NCI-H345 treated with DMSO at 0.1 percent for 48 hours (cell line): ENCODE measurements at regions not wholly inside any gene's neighbourhood (a gene's known extent, or its start where the extent isn't known, plus 50 kb on each side); places are given as distances from the start of the nearest gene placed in this dataset.

ENCODE experiments used
- DNase-seq: peaks from one replicate; lab custom pipeline; 2025; ENCODE audit not compliant: unreplicated experiment; lab: John Stamatoyannopoulos, UW

DNA sequence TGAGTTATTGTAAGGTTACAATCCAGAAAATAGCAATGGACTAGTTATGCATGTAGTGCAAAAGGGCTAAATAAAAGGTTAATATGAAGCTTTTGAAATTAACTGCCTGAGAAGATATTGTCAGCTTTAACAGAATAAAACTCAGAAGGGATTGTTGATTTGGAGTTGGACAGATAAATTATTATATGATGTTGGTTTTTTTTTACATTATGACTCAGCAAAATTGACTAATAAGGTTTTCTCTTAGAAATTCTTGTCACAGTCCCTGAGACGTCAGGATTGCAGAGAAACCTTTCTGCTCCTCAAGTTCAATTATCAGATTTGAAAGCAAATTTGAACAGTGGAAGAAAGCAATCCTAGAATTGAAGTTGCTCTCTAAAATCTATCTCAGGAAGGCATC is 946.9 kb downstream of the CBLN2 start:
- DNase-seq: no peak

DNA sequence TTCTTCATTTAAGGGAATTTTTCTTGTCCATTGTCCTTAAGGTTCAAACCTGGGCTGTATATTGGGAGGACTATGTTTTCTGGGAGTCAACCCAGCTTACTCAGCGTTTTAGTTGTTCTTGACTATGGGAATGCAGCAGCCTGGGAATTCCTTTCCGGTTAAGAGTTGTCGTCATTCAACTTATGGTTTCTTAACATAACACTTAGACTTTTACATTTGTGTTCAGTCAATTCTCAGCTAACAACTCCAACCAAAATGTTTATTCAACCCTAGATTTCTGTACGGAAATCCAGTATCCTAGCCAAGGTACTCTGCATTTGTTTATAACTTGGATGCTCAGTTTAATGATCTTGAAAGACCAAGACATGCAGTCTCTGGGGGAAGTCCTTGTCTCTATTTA is 960.9 kb downstream of the CBLN2 start:
- DNase-seq: no peak

DNA sequence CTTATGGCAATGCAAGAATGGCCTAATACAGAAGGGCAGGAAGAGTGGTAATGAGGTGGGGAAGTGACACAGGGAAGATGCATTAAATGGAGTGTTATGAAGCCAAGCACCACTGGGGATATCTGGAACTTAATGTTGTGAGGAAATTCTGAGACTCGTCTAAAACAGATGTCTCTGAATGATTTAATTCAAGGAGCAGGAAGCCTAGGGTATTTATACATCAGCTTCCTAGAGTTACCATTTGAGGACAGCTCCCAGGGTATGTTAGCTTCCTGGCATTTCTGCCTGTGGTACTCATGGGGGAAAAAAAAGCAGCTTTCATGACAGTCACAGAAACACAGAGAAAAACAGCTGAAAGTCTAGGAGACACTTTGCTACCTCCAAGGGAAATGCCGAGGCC is 989.5 kb downstream of the CBLN2 start:
- no peak for DNase-seq

DNA sequence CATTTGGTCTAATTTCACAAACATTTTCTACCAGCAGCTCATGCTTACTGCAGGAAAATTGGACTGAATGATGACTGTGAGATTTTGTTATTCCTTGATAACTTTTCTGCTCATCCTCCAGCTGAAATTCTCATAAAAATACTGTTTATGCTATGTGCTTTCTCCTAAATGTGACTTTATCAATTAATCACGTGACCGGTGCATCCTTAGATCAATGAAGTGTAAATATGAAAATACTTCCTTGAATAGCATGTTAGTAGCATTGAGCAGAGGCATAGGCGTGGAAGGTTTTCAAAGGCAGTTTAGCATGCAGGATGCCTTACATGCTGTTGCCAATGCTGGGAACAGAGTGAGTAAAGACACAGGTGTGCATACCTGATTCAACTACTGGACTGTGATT is 1002.5 kb downstream of the CBLN2 start:
- DNase-seq: no peak

DNA sequence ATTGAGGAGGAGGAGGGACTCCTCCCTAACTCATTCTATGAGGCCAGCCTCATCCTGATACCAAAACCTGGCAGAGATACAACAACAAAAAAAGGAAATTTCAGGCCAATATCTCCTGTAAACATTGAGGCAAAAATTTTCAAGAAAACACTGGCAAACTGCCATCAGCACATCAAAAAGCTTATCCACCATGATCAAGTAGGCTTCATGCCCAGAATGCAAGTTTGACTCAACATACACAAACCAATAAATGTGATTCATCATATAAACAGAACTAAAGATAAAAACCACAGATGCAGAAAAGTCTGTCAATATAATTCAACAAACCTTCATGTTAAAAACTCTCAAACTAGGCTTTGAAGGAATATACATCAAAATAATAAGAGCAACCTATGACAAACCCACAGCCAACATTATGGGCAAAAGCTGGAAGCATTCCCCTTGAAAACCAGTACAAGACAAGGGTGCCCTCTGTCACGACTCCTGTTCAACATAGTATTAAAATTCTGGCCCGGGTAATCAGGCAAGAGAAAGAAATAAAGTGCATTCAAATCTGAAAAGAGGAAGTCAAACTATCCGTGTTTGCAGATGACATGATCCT is 1014.3 kb downstream of the CBLN2 start:
- DNase-seq: no peak

DNA sequence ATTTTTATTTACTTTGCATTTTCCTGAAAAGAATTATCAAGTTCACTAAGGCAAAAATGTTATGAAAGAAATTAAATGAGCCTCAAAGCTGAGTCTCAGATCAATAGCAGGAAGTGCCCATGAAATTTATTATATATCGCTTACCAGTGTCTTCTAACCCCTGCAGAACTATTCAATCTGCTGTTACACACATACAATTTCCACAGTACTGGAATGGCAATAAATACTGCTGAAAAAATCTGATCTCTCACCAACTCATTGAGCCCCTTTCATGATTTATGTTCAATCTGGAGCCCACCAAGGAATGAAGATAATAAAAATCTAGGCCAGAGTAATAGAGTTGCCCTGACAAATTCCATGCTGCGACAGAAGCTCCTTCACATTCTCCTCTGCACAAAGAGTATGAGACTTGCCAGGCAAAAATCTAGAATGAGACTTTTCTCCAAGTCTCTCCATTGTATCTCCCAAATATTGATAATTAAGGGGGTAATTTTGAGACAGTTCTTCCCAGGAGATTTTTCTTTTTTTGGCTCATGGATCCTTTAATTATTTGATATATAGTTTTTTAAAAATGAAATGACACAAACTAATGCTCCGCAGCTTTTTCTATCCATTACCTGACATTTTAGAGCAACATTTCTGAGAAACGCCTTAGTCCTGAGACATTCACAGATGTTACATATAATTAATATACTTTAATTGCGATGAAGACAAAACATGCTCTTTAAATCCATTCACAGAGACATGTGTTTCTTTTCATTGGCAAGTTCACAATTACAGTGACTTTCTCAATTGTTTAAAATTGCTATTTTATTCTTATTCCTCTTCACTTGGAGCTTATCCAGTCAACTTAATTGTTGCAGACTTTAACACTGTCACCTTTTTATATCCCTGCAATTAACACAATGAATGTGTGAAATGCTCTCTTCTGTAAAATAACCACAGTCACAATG is 1020.4 kb downstream of the CBLN2 start:
- no peak for DNase-seq

DNA sequence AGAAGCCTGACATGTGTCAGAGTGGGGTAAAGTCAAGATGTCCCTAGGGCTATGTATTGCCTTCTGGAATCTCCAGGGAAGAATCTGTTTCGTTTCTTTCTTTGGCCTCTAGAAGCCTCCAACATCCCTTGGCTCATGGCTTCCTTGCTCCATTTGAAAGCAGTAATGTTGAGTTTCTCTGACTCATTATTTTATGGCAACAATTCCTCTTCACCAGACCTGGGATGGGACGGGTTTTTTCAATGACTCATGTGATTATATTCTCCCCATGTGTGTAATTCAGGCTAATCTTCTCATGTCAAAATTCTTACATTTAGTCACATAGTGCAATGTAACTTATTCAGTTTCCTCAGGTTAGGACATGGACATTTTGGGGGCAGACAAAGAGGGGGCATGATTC is 1038.6 kb downstream of the CBLN2 start:
- no peak for DNase-seq

DNA sequence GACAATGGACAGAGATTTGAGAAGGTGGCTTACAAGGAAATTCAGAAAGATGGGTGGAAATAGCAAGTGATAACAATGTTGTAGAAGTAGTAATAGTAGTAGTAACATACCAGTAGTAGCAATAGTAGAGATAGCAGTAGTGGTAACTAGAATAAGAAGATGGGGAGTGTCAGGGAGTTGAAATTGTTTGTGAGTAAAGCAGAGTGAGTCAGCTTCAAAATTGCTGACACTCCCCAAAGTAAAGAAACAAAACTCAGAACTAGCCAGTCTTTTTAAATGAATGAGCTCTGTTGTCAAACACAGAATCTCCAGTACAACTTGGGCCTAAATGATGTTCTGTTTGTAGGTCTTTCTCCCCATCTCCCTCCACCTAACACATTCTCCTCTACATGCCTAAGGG is 1040.9 kb downstream of the CBLN2 start:
- DNase-seq: no peak

DNA sequence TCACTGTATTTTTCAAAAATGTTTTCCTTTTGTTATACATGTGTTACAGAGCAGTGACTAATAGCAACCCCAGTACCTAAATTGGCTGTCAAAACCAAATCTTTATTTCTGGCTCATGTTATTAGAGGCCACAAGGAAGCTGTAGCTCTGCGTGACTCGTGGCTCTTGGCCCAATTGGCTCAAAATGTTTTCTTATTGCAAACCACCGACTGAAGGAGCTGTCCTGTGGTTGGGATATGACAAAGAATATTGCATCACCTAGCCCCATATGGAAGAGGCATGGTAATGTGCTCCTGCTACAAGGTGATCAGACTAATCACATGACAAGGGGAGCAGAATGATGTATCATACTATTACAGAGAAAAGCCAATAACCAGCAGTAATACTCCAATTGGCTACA is 1058.5 kb downstream of the CBLN2 start:
- DNase-seq: no peak

DNA sequence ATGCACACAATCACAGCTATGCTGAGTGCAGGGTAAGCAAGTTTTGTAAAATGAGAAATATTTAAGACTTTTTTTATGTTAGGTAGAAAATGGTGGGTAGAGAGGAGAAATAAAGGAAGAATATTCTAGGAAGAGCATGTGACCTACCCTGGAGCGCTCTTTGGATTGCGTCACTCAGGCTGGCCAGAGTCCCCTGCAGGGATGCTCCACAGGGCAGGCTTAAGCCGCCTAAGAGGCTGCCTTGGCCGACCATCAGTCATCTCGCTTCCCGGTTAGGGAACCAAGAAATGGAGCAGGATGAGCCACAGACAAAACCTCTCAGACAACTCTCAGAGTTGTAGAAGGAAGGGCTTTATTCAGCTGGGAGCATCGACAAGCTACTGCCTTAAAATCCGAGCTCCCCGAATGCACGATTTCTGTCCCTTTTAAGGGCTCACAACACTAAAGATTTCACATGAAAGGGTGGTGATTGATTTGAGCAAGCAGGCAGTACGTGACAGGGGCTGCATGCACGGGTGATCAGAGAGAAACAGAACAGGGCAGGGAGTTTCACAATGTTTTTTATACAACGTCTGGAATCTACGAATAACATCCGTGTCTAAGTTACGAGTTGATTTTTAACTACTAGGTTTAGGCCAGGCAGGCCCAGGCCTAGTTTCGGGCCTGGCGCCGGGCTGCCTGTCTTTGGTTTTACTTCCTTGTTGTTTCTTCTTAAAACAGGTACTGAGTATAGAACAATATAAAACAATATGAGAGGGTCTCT is 1072.0 kb downstream of the CBLN2 start:
- no peak for DNase-seq

DNA sequence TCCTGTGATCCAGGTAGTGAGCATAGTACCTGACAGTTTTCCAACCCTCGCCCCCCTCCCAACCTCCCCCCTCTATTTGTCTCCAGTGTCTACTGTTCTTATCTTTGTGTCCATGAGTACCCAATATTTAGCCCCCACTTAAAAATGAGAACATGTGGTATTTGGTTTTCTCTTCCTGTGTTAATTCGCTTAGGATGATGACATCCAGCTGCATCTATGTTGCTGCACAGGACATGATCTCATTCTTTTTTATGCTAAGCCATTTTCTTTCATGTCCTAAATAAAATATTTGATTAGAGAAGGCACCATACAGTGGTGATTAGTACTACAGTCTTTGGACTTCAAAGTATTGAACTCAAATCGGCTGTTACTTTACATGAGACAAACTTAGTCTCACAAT is 1087.9 kb downstream of the CBLN2 start:
- DNase-seq: no peak

DNA sequence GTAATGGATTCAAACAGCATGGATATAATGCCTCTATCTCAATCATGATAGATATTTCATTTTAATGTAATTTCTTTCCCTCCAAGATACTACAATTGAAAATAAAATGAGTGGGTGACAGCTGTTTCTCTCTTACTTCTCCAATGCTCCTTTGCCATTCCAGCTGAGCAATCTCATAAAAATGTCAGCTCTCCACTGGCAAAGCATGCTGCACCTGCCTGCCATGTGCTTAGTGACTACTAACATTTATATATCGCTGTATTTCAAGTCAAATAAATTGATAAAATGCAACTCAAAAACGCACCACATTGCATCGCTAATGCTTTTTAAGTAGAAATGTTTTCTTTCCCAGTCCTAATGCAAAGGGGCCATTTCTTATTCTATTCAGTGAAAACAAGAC is 1093.9 kb downstream of the CBLN2 start:
- DNase-seq: no peak

DNA sequence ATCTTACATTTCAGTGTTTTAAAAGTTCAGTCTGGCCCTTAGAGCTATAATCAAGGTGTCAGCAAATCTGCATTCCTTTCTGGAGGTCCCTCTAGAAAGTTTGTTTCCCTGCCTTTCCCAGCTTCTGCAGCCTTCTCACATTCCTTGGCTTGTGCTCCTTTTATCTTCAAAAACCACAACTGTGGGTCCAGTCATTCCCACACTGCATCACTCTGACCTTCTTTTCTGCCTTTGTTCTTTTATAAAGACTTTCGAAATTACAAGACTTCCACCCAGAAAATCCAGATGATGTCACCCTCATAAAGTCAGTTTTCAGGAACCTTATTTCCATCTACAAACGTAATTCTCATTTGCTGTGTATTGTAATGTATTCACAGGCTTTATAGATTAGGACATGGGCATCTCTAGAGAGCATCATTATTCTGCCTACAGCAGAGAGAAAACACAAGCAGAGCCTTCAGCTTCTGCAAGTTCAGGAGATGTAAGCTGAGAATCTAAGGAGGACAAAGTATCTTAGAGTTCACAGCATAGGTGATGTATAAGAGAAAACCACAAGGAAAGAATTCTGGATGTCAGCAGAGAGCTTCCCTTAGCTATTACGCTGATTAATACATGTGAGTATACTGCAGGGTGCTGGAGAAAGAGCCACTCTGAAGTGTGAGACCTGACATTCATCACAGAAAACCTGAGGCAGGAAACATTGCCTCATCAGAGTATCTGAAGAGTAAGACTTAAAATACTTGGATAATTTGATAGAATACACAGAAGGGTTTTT is 1100.2 kb downstream of the CBLN2 start:
- DNase-seq: no peak

DNA sequence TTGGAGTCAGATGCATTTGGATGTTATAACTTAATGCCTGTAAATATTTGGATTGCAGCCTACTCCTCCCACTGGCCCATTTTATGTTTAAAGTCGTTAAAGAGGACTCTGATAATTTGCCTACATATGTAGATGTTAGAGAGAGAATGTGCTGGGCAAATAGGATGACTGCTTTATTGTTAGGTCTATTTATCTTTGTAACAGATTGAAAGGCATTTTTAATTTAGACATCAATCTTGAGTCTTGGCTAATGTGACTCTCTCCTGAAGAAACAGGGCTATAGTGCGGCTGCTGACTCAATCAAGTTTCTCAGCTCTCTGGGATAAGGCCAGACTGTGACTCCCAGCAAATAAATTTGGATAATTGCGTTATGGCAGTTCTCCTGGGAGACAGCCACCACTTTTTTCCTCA is 1101.4 kb downstream of the CBLN2 start:
- no peak for DNase-seq

DNA sequence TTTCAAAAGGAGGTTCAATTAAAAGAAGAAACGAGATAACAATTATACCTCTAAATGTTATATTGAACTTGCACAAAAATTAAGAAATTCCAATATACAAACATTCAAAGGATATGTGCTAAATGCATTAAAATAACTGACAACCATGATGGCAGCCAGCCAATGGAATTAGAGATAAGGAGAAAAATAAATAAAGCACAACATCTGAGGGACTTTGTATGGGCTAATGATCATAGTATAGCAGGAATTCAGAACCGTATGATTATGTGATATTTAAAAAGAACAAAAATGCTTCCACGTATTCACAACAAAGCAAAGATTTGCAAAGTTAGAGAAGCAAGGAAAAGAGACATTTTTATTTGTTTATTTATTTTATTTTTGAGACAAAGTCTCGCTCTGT is 1103.0 kb downstream of the CBLN2 start:
- DNase-seq: no peak

DNA sequence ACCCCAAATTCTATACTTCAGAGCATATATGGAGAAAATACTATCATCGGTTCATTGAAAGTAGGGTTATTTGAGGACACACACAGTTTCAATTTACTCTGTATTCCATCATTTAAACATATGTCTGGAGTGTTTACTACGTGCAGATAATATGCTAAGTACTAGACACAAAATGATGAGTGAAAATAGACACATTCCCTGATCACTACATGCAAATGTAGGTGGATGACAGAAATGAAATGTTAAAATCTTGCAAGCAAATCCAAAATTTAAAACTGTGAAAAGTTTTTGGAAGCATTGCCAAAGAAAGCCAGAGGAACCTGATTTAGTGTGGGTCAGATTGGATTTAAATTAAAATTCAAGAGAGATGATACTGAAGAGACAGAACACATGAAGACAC is 1106.6 kb downstream of the CBLN2 start:
- no peak for DNase-seq

DNA sequence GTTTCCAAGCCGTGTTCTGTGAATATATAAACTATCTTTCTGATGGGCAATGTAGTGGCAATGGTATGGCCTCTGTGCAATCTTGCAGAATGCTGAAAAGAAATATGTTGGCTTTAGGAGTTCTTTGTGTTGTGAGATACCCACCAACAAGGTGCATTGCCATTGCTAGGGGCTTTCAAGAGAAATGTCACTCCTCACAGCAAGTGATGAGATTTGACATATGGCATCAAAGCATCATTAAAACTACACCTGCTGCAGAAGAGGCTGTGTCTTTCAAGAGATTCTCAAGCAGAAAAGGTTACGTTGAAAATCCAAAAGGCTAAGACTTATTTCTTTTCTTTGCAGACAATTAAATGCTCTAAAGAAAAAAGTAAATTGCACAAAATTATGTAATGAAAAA is 1110.8 kb downstream of the CBLN2 start:
- DNase-seq: no peak

DNA sequence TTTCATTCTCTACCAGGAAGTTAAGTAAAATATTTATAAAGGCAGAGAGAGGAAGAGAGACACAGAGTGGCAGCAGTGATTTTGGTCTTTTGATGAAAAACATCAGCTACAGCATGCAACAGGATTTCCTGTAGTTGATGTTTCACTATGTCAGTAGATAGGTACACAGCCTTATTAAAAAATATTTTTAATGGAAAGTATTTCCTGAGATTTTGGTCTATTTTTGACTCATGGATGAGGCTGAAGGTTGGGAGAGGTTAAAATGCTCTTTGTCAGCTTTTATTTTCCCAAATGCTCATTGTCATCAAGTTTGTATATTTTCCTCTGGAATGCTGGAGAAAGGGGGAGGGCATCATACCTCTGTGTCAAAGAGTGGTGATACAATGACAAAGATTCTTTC is 1112.5 kb downstream of the CBLN2 start:
- DNase-seq: no peak

DNA sequence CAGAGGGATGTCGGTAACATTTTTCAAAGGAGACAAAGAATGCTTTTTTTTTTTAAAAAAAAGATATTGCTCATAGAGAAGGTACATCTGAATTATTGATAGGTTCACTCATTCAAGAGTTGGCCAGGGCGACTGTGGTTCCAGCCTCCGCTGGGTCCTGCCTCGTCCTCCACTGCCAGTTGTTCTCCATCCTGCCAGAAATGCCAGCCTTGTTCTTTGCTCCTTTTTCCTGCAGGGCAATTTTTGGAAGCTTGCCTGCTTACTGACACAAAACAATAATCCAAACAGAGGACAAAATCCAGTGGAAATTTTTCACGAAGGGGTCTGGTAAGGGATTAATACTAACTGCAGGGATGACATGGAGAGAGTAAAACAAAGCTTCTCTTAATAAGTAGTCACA is 1113.0 kb downstream of the CBLN2 start:
- no peak for DNase-seq

DNA sequence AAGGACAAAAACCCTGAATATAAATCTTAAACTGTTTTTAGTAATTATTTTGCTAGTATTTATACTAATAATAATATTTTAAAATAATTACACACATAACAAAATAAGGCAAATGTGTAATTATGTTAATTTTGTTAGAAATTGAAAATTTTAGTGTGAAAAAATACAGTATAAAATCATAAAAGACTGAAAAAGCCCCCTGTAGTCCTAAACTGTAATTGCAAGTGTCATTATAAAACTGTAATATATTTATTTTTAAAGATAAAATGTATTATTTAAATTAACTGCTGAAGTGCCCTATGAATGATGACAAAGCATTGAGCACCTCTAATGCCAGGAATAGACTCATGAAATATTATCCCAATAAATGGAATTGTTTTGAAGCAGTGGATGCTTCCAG is 1117.7 kb downstream of the CBLN2 start:
- DNase-seq: no peak

DNA sequence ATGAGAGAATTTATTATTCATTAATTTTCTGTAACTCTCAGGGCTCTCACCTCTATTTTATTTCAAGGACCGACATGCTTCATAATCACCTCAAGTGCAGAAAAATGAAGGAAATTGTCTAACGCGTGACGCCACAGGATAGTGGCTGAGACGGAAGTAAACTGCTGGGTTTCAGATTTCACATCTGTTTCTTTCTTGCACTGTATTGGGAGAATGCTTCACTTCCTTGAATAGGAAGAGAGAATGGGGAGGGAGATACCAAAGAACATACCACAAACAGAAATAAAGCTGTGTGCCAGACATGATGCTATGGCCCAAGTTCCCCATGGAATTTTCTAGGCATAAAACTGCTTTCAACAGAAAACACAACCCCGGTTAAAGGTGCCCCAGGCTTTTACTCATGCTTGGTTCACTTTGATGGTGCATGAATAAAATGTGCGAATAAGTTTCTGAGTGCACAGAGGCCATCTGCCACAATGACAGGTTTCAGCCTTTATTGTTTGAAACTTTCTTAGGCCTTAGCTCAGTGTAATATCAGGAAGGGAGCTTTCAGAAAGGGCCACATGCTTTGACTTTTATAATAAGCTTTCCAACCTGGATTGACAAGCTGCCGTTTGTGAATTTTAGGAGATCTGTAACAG is 1116.4 kb downstream of the SOCS6 start:
- no peak for DNase-seq
